AML-193 (cell line): ENCODE measurements at regions not wholly inside any gene's neighbourhood (a gene's known extent, or its start where the extent isn't known, plus 50 kb on each side); places are given as distances from the start of the nearest gene placed in this dataset.

Experiments used
- DNase-seq, 2 experiments: peaks; one replicate each; lab custom pipeline; 2025; lab: John Stamatoyannopoulos, UW

- DNase-seq = no peak
Observed at GRCh38 chr9:28332648-28333047, 759.4 kb upstream of the C9orf72 start.

- no peak for DNase-seq
Observed at GRCh38 chr9:28341913-28342312, 768.6 kb upstream of the C9orf72 start.

DNA sequence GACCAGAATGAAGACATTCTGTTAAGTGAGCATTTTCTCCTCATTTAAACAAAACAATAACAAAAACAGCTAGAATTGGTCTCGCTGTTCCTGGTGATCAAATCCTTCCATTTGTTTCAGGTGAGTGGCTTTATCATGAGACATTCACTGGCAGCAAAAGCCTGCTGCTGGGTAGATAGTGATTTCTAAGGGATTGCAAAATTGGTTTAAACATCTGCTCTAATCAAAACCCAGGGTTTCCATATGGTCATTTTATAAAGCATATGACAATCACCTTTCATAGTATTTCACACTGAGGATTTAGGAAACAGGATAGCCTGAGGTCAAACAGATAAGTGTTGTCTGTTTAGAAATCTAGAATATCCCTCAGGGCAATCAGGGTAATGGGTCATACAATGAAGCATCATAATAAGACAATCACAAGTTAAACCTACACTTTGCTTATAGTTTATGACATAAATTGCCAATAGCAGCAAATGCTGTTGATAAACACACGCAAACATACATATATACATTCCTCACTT lies 769.6 kb upstream of the C9orf72 start:
- DNase-seq = no peak

DNA sequence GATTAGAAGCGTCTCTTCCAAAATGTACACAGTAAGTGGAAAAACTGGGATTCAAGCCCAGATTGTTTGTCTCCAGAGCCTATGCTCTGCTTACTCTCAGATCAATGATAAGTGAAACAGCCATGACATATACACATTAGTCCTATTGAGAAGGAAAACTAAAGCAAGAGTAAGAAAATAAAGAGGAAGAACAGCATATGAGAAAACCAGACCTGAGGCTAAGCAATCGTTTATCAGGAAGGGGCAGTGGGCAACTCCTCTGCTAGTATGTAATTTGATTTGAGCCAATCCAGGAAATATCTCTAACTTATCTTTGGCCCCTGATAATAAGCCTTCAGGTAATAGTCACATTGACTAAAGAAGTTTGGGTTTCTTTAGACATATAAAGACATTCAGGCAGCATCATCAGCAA lies 789.9 kb upstream of the C9orf72 start:
- DNase-seq = no peak

DNA sequence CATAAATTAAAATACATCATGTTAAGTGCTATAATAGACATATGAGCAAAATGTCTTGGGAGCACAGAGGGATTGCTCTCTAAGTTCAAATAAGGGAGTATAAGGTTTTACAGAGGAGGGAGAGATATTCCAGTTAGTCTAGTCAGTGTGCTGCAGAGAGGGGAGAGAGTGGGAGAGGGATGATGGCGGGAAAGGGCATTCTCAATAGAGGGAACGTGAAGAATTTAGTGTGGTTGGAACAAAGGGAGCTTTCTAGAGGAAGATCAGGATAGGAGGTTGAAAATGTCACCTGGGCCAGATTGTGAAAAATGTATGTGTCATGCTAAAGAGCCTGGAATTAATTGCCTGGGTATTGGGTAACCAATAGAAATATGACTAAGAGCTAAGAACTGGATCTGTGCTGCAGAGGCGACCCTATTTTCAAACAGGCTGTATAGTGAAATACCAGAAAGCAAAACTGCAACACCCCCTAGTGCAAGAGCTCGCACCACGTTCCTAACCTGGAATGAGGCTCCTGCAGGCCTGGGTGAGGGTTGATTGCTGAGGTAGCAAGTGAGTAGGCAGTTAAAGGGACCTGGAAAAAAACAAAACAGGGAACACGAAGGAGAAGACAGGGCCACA lies 791.8 kb upstream of the C9orf72 start:
- DNase-seq = no peak

DNA sequence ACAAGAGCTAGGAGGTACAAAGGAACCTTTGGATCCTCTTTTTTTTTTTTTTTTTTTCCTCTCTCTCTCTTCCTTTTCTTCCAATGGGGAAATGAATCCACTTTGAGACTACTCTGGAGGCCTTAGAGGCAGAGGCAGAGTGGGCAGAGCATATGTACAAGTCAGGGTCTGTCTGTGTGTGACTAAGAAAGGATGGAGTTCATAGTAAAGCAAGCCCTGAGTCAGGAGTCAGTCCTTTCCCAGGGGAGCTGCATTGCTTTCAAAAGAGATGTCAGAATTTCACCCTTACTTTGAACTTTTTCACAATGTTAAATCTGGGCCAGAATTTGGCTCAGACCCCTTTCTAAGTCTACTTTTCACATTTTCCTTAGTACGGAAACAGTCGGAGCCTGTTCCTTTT lies 792.4 kb upstream of the C9orf72 start:
- no peak for DNase-seq

- DNase-seq = no peak
Observed at GRCh38 chr9:28378231-28378630, 805.0 kb upstream of the C9orf72 start.

GRCh38 chr9:28379082-28379481 lies 805.8 kb upstream of the C9orf72 start:
- DNase-seq = no peak

- no peak for DNase-seq
Observed at GRCh38 chr9:28389411-28389810, 816.1 kb upstream of the C9orf72 start.

DNA sequence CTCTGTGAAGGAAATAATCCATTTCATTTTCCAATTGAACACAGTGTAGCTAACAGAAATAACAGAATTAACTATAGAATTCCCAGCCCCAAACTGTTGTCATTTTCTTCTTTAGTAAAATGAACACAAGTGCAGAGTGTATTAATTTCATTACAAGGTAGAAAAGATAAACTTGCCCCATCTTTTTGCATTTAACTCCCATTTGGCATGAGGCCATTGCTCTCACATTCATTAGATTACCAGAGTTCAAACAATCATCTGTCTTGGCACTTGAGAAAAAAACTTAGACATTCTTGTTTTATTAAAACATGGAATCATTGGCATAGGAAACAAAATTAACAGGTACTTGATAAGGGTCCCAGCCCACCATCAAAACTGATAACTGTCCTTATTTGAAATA lies 821.5 kb upstream of the C9orf72 start:
- DNase-seq = no peak

GRCh38 chr9:28396058-28396457 lies 822.8 kb upstream of the C9orf72 start:
- DNase-seq = no peak

DNA sequence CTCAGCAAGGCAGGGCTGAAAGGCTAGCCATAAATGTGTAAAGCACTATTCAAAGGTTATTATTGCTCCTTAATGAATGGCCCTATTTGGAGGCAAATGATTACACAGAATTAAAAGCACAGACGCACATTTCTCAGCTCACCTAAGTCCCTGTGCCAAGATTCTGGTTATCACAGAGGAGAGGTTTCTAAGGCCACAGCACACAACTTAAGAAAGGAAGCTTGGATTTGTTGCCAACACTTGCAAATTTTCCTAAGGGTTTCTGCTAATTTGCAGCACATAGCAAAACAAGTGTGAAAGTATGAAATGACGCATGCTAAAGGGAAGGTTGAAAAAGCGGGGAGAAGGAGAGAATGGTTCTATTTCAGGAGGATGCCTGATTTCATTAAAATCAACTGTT lies 834.1 kb upstream of the C9orf72 start:
- no peak for DNase-seq

DNA sequence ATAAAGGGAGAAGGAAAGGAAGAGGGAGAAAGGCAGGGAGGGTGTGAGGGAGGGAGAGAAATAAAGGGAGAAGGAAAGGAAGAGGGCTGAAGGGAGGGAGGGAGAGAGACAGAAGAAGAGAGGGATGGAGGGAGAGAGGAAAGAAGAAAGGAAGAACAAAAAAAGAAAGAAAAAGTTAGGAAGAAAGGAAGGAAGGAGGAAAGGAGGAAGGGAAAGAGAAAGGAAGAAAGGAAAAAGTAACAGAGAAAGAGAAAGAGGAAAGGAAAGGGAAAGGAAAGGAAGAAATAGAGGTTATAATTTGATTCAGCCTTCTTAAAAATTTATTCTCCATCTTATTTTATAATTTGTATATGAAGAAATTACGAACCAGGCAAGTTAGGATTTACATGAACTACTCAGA lies 836.6 kb upstream of the C9orf72 start:
- no peak for DNase-seq

DNA sequence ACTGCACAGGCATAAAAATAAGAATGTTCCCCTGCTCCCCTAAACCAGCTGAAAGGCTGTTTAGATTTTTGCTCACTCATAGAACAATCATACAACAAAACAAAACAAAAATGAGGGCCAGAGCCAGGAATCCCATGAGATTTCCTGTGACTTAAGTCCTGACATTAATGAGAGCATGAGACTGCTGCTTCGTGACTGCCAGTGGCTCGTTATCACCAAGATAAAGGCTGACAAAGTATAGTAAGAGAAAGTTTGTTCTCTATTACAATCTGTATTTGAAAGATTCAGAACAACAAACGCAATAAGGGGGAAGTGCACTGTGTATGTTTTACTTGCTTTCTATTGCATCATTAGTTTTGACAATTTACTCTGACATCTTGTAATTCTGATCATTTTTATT lies 837.1 kb upstream of the C9orf72 start:
- DNase-seq = no peak

- DNase-seq = no peak
Observed at GRCh38 chr9:28413471-28413870, 840.2 kb upstream of the C9orf72 start.

DNA sequence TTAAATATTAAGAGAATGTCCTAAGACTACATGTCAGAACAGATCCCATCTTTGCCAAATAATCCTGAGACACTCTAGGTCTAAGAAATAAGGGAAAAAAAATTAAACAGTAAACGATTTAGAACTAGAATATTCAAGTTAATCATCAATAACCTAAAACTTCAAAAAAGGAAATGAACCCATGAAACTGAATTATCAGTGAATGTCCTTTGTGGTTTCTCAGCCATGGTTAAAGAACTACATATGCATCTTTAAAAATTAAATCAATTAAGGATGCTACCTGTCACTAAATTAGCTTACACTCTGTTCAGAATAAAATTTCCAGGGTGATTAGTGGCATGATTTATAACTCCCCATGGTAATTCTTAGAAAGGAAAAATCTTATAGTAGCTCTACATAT lies 850.0 kb upstream of the C9orf72 start:
- no peak for DNase-seq

DNA sequence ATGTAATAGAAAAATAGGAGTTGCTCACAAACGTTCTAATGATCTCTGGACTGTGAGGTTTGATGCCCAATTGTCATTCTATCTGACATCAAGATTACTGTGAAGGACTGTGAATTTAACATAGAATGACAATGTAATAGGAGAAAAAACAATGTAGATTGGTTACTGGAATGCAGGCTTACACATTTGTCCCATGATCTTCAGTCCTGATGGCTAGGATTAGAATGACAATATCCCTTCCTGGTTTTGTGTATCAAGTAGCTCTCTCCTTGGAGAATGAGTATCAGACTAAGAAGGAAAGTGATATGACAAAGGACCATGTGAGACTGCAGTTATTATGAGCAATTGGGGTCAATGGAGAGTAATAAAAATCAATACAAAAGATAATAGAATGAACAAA lies 862.2 kb upstream of the C9orf72 start:
- no peak for DNase-seq

- DNase-seq = no peak
Observed at GRCh38 chr9:28439688-28440087, 866.4 kb upstream of the C9orf72 start.

GRCh38 chr9:28443461-28443860 lies 870.2 kb upstream of the C9orf72 start:
- DNase-seq = no peak

- DNase-seq = no peak
Observed at GRCh38 chr9:28444637-28445036, 871.4 kb upstream of the C9orf72 start.

DNA sequence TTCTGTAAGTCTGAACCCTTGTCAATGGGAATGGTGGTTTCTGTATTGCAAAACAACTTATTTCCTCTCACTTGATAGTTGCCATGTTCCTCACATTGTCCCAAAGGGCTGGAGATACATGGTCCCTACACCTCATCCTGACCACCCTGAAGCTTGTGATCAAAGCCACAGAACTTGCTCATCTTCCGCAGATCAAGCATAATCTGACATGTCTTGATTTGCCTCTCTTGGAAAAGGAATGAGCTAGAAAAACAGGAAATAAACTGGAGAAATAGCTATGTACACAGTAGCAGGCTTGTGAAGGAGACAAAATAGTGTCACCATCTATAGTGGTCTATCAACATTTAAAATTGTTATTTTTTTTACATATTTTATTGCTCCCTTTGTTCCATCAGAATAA lies 871.9 kb upstream of the C9orf72 start:
- DNase-seq = no peak

GRCh38 chr9:28453918-28454317 lies 880.6 kb upstream of the C9orf72 start:
- DNase-seq = no peak

GRCh38 chr9:28456861-28457260 lies 883.6 kb upstream of the C9orf72 start:
- DNase-seq = no peak

- no peak for DNase-seq
Observed at GRCh38 chr9:28464481-28465216, 891.4 kb upstream of the C9orf72 start.
